Endodermal cell (in vitro differentiated cells): ENCODE measurements at regions not wholly inside any gene's neighbourhood (a gene's known extent, or its start where the extent isn't known, plus 50 kb on each side); places are given as distances from the start of the nearest gene placed in this dataset.

ENCODE experiments used
- DNase-seq: peaks from one replicate; pipeline ENCODE4 v3.0.0-alpha.2; 2017
- H3K27ac ChIP-seq: 2 replicates; pipeline ENCODE4 v1.5.1; 2013; ENCODE audit warnings: mild to moderate bottlenecking, low read depth, low read length, moderate library complexity
- H3K27me3 ChIP-seq: 2 replicates; pipeline ENCODE4 v1.6.1; 2013; ENCODE audit warnings: mild to moderate bottlenecking, low read length, moderate library complexity; ENCODE audit not compliant: insufficient read depth, control insufficient read depth, poor library complexity, severe bottlenecking
- H3K36me3 ChIP-seq: 2 replicates; pipeline ENCODE4 v1.7.0; 2013; ENCODE audit warnings: mild to moderate bottlenecking, low read length, moderate library complexity; ENCODE audit not compliant: control insufficient read depth, insufficient read depth
- H3K4me1 ChIP-seq: one replicate; pipeline ENCODE4 v1.7.0; 2013; ENCODE audit warnings: low read length; ENCODE audit not compliant: control insufficient read depth, insufficient read depth
- H3K4me3 ChIP-seq: 2 replicates; pipeline ENCODE4 v1.5.1; 2013; ENCODE audit warnings: mild to moderate bottlenecking, low read length, moderate library complexity
- H3K9ac ChIP-seq: 2 replicates; pipeline ENCODE4 v1.6.1; 2013; ENCODE audit warnings: mild to moderate bottlenecking, low read length, moderate library complexity; ENCODE audit not compliant: poor library complexity, severe bottlenecking; ENCODE audit errors: extremely low read depth
- H3K9me3 ChIP-seq: 2 replicates; pipeline ENCODE4 v1.6.1; 2013; ENCODE audit warnings: mild to moderate bottlenecking, low read length, moderate library complexity; ENCODE audit not compliant: control insufficient read depth
- H3K27ac Mint-ChIP-seq: 2 replicates; pipeline ENCODE4 v1.8.0; 2020; ENCODE audit warnings: mixed read lengths
- H3K27me3 Mint-ChIP-seq: 2 replicates; pipeline ENCODE4 v1.8.0; 2021; ENCODE audit warnings: mild to moderate bottlenecking, mixed read lengths; ENCODE audit not compliant: insufficient read depth
- H3K36me3 Mint-ChIP-seq: 2 replicates; pipeline ENCODE4 v1.8.0; 2020; ENCODE audit warnings: low read depth, mixed read lengths
- H3K4me1 Mint-ChIP-seq: 2 replicates; pipeline ENCODE4 v1.8.0; 2020; ENCODE audit warnings: mixed read lengths
- H3K4me3 Mint-ChIP-seq: 2 replicates; pipeline ENCODE4 v1.8.0; 2020; ENCODE audit warnings: mild to moderate bottlenecking, moderate library complexity, mixed read lengths
- H3K9me3 Mint-ChIP-seq: 2 replicates; pipeline ENCODE4 v1.8.0; 2020; ENCODE audit warnings: mild to moderate bottlenecking, mixed read lengths
- WGBS, 2 experiments: methylation state at CpG; one replicate each; pipeline versions ENCODE4 v1.1.5 to v1.1.7; 2013; ENCODE audit warnings: missing lambda C conversion rate in 2 of 2, mixed read lengths in 1 of 2; ENCODE audit not compliant: insufficient coverage in 1 of 2, insufficient read length in 1 of 2; 5-methylcytosine and 5-hydroxymethylcytosine counted together
- TF ChIP-seq, protein P1 (sequence below): fragments of 200-600 bp; sonication (generic); conservative IDR thresholded peaks from 2 replicates; pipeline ENCODE4 v1.5.0; 2021; ENCODE audit warnings: antibody characterized with exemption, mild to moderate bottlenecking

DNA sequence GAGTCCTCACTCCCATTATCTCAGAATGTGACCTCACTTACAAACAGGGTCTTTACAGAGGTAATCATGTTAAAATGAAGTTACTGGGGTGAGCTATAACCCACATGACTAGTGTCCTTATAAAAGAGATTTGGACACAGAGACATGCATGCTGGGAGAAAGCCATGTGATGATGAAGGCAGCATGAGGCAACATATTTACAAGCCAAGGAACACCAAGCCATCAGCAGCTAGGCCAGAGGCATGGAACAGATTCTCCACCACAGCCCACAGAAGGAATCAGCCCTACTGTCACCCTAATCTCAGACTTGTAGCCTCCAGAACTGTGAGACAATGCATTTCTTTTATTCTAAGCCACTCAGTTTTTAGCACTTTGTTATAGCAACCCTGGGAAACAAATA lies 171.9 kb downstream of the EN1 start:
- Mint-ChIP-seq H3K4me1 (peaks cover 8% of the 10 kb centered on the region), H3K36me3 (no peaks in the 10 kb centered on the region), H3K9me3 (no peaks in the 10 kb centered on the region), H3K4me3 (no peak overlapping the region), H3K27me3 (peaks cover 19% of the 10 kb centered on the region), H3K27ac (no peak overlapping the region)
- no peak for DNase-seq
- no peak overlapping the region for H3K4me3 ChIP-seq
- H3K9ac ChIP-seq, result no peak overlapping the region
- no peak overlapping the region for H3K27ac ChIP-seq
- TF ChIP-seq, protein P1, sequence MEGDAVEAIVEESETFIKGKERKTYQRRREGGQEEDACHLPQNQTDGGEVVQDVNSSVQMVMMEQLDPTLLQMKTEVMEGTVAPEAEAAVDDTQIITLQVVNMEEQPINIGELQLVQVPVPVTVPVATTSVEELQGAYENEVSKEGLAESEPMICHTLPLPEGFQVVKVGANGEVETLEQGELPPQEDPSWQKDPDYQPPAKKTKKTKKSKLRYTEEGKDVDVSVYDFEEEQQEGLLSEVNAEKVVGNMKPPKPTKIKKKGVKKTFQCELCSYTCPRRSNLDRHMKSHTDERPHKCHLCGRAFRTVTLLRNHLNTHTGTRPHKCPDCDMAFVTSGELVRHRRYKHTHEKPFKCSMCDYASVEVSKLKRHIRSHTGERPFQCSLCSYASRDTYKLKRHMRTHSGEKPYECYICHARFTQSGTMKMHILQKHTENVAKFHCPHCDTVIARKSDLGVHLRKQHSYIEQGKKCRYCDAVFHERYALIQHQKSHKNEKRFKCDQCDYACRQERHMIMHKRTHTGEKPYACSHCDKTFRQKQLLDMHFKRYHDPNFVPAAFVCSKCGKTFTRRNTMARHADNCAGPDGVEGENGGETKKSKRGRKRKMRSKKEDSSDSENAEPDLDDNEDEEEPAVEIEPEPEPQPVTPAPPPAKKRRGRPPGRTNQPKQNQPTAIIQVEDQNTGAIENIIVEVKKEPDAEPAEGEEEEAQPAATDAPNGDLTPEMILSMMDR, result no peak
- H3K9me3 ChIP-seq, result no peaks in the 10 kb centered on the region
- no peaks in the 10 kb centered on the region for H3K4me1 ChIP-seq
- no peaks in the 10 kb centered on the region for H3K36me3 ChIP-seq
- H3K27me3 ChIP-seq, result no peaks in the 10 kb centered on the region

GRCh38 chr2:118672571-118673158 lies 174.8 kb downstream of the EN1 start:
- Histone ChIP-seq H3K9ac (no peak overlapping the region), H3K4me1 (no peaks in the 10 kb centered on the region), H3K36me3 (no peaks in the 10 kb centered on the region), H3K9me3 (no peaks in the 10 kb centered on the region), H3K27me3 (no peaks in the 10 kb centered on the region), H3K27ac (no peak overlapping the region), H3K4me3 (no peak overlapping the region)
- Mint-ChIP-seq H3K27ac (no peak overlapping the region), H3K36me3 (no peaks in the 10 kb centered on the region), H3K4me3 (no peak overlapping the region), H3K9me3 (no peaks in the 10 kb centered on the region), H3K4me1 (peaks cover 8% of the 10 kb centered on the region), H3K27me3 (peaks cover 6% of the 10 kb centered on the region)
- TF ChIP-seq, protein P1, result no peak
- 89 to 90% methylated on average over 2 to 3 of the region's 3 CpGs for WGBS, 2 experiments
- DNase-seq, result no peak

- no peaks in the 10 kb centered on the region for H3K4me1 ChIP-seq
- H3K4me1 Mint-ChIP-seq, result peaks cover 8% of the 10 kb centered on the region
- no peak overlapping the region for H3K4me3 Mint-ChIP-seq
- no peaks in the 10 kb centered on the region for H3K9me3 Mint-ChIP-seq
- TF ChIP-seq, protein P1, result no peak
- H3K27ac Mint-ChIP-seq, result no peak overlapping the region
- no peaks in the 10 kb centered on the region for H3K9me3 ChIP-seq
- H3K27ac ChIP-seq, result no peak overlapping the region
- no peak overlapping the region for H3K4me3 ChIP-seq
- H3K36me3 Mint-ChIP-seq, result no peaks in the 10 kb centered on the region
- H3K27me3 Mint-ChIP-seq, result peaks cover 2% of the 10 kb centered on the region
- H3K36me3 ChIP-seq, result no peaks in the 10 kb centered on the region
- no peaks in the 10 kb centered on the region for H3K27me3 ChIP-seq
- WGBS, 2 experiments, result 98% methylated on average over 4 of the region's 5 CpGs; no CpG with 5 or more reads in 1 of the 2 experiments
- DNase-seq, result no peak
- H3K9ac ChIP-seq, result no peak overlapping the region
Observed at GRCh38 chr2:118671701-118672454, 175.6 kb downstream of the EN1 start.
